ENCODE measurements at regions not wholly inside any gene's neighbourhood (a gene's known extent, or its start where the extent isn't known, plus 50 kb on each side); places are given as distances from the start of the nearest gene placed in this dataset.

- H3K4me1 ChIP-seq (ENCODE audit: low read length) = peaks cover 6% of the 10 kb centered on the region; the same call in 1 of the 2 replicates
- no peaks in the 10 kb centered on the region for H3K36me3 ChIP-seq (ENCODE audit: insufficient read depth, low read length)
- no peak overlapping the region for H3K9ac ChIP-seq (ENCODE audit: low read length)
- no peaks in the 10 kb centered on the region for H3K79me2 ChIP-seq (ENCODE audit: low read length)
- no peak overlapping the region for H3K27ac ChIP-seq (ENCODE audit: low read length)
- H3K4me3 ChIP-seq (ENCODE audit: low read length) = no peak overlapping the region
- no peak for DNase-seq
- H4K20me1 ChIP-seq (ENCODE audit: insufficient read depth, low read depth, low read length) = no peaks in the 10 kb centered on the region
- H2AFZ ChIP-seq (ENCODE audit: low read length) = no peak overlapping the region
- no peaks in the 10 kb centered on the region for H3K27me3 ChIP-seq (ENCODE audit: low read length)
- H3K9me2 ChIP-seq (replicated peaks; ENCODE audit: insufficient read depth, low read length) = no peaks in the 10 kb centered on the region
- no peaks in the 10 kb centered on the region for H3K9me3 ChIP-seq (ENCODE audit: low read length)
- H3K4me2 ChIP-seq (ENCODE audit: low read depth, low read length, poor library complexity, severe bottlenecking) = no peak overlapping the region
Measured at GRCh38 chrX:69264158-69264581, 98.9 kb upstream of the PJA1 start.

- no peak for DNase-seq
- no peak overlapping the region for H3K27ac ChIP-seq (ENCODE audit: low read length)
- H3K9ac ChIP-seq (ENCODE audit: low read length) = no peak overlapping the region
- H3K4me3 ChIP-seq (ENCODE audit: low read length) = no peak overlapping the region
- no peaks in the 10 kb centered on the region for H3K9me2 ChIP-seq (replicated peaks; ENCODE audit: insufficient read depth, low read length)
- no peaks in the 10 kb centered on the region for H3K36me3 ChIP-seq (ENCODE audit: insufficient read depth, low read length)
- peaks cover 2% of the 10 kb centered on the region; the same call in 1 of the 2 replicates for H3K4me1 ChIP-seq (ENCODE audit: low read length)
- H2AFZ ChIP-seq (ENCODE audit: low read length) = no peak overlapping the region
- H3K4me2 ChIP-seq (ENCODE audit: low read depth, low read length, poor library complexity, severe bottlenecking) = no peak overlapping the region
- H3K79me2 ChIP-seq (ENCODE audit: low read length) = no peaks in the 10 kb centered on the region
- H4K20me1 ChIP-seq (ENCODE audit: insufficient read depth, low read depth, low read length) = no peaks in the 10 kb centered on the region
- H3K9me3 ChIP-seq (ENCODE audit: low read length) = no peaks in the 10 kb centered on the region
- H3K27me3 ChIP-seq (ENCODE audit: low read length) = no peaks in the 10 kb centered on the region
Measured at GRCh38 chrX:69263251-69263820, 98.1 kb upstream of the PJA1 start.

GRCh38 chrX:69262036-69262936, 97.0 kb upstream of the PJA1 start:
- no peak for DNase-seq
- no peak overlapping the region for H3K9ac ChIP-seq (ENCODE audit: low read length)
- H3K27me3 ChIP-seq (ENCODE audit: low read length) = no peaks in the 10 kb centered on the region

GRCh38 chrX:69260169-69260568, 94.9 kb upstream of the PJA1 start:
- DNase-seq = no peak
- H3K4me1 ChIP-seq (ENCODE audit: low read length) = peaks cover 7% of the 10 kb centered on the region
- no peak overlapping the region for H3K9ac ChIP-seq (ENCODE audit: low read length)
- H3K27ac ChIP-seq (ENCODE audit: low read length) = no peak overlapping the region
- H3K4me3 ChIP-seq (ENCODE audit: low read length) = no peak overlapping the region
- H3K27me3 ChIP-seq (ENCODE audit: low read length) = no peaks in the 10 kb centered on the region
- H3K9me3 ChIP-seq (ENCODE audit: low read length) = no peaks in the 10 kb centered on the region
- no peaks in the 10 kb centered on the region for H3K36me3 ChIP-seq (ENCODE audit: insufficient read depth, low read length)
- H3K79me2 ChIP-seq (ENCODE audit: low read length) = no peaks in the 10 kb centered on the region
- no peak overlapping the region for H2AFZ ChIP-seq (ENCODE audit: low read length)
- H3K4me2 ChIP-seq (ENCODE audit: low read depth, low read length, poor library complexity, severe bottlenecking) = no peak overlapping the region
- no peaks in the 10 kb centered on the region for H4K20me1 ChIP-seq (ENCODE audit: insufficient read depth, low read depth, low read length)
- H3K9me2 ChIP-seq (replicated peaks; ENCODE audit: insufficient read depth, low read length) = no peaks in the 10 kb centered on the region

More at GRCh38 chrX:69262036-69262936, 97.0 kb upstream of the PJA1 start:
- H2AFZ ChIP-seq (ENCODE audit: low read length) = no peak overlapping the region
- H3K4me3 ChIP-seq (ENCODE audit: low read length) = no peak overlapping the region
- no peaks in the 10 kb centered on the region for H3K36me3 ChIP-seq (ENCODE audit: insufficient read depth, low read length)
- no peak overlapping the region for H3K4me2 ChIP-seq (ENCODE audit: low read depth, low read length, poor library complexity, severe bottlenecking)
- no peaks in the 10 kb centered on the region for H3K4me1 ChIP-seq (ENCODE audit: low read length)
- no peaks in the 10 kb centered on the region for H3K79me2 ChIP-seq (ENCODE audit: low read length)
- no peaks in the 10 kb centered on the region for H4K20me1 ChIP-seq (ENCODE audit: insufficient read depth, low read depth, low read length)
- H3K9me2 ChIP-seq (replicated peaks; ENCODE audit: insufficient read depth, low read length) = no peaks in the 10 kb centered on the region
- H3K27ac ChIP-seq (ENCODE audit: low read length) = no peak overlapping the region
- H3K9me3 ChIP-seq (ENCODE audit: low read length) = no peaks in the 10 kb centered on the region

- no peak overlapping the region for H3K4me2 ChIP-seq (ENCODE audit: low read depth, low read length, poor library complexity, severe bottlenecking)
- H3K79me2 ChIP-seq (ENCODE audit: low read length) = no peaks in the 10 kb centered on the region
- no peaks in the 10 kb centered on the region for H3K9me3 ChIP-seq (ENCODE audit: low read length)
- no peak overlapping the region for H2AFZ ChIP-seq (ENCODE audit: low read length)
- no peak overlapping the region for H3K4me3 ChIP-seq (ENCODE audit: low read length)
- H3K36me3 ChIP-seq (ENCODE audit: insufficient read depth, low read length) = no peaks in the 10 kb centered on the region
- H3K27me3 ChIP-seq (ENCODE audit: low read length) = no peaks in the 10 kb centered on the region
- H3K4me1 ChIP-seq (ENCODE audit: low read length) = peaks cover 7% of the 10 kb centered on the region
- no peaks in the 10 kb centered on the region for H3K9me2 ChIP-seq (replicated peaks; ENCODE audit: insufficient read depth, low read length)
- DNase-seq = no peak
- H3K27ac ChIP-seq (ENCODE audit: low read length) = no peak overlapping the region
- no peak overlapping the region for H3K9ac ChIP-seq (ENCODE audit: low read length)
- no peaks in the 10 kb centered on the region for H4K20me1 ChIP-seq (ENCODE audit: insufficient read depth, low read depth, low read length)
Measured at GRCh38 chrX:69258893-69259292, 93.6 kb upstream of the PJA1 start.

- Histone ChIP-seq H3K4me2 (ENCODE audit: low read depth, low read length, poor library complexity, severe bottlenecking) (no peak overlapping the region), H3K27ac (ENCODE audit: low read length) (no peak overlapping the region), H3K9ac (ENCODE audit: low read length) (no peak overlapping the region), H3K4me1 (ENCODE audit: low read length) (peaks cover 7% of the 10 kb centered on the region), H2AFZ (ENCODE audit: low read length) (no peak overlapping the region), H3K9me2 (replicated peaks; ENCODE audit: insufficient read depth, low read length) (no peaks in the 10 kb centered on the region), H3K4me3 (ENCODE audit: low read length) (no peak overlapping the region), H3K9me3 (ENCODE audit: low read length) (no peaks in the 10 kb centered on the region), H3K27me3 (ENCODE audit: low read length) (no peaks in the 10 kb centered on the region), H4K20me1 (ENCODE audit: insufficient read depth, low read depth, low read length) (no peaks in the 10 kb centered on the region), H3K79me2 (ENCODE audit: low read length) (no peaks in the 10 kb centered on the region), H3K36me3 (ENCODE audit: insufficient read depth, low read length) (no peaks in the 10 kb centered on the region)
- no peak for DNase-seq
Measured at GRCh38 chrX:69257499-69258127, 92.4 kb upstream of the PJA1 start.

- Histone ChIP-seq H3K4me2 (ENCODE audit: low read depth, low read length, poor library complexity, severe bottlenecking) (no peak overlapping the region), H3K27me3 (ENCODE audit: low read length) (no peaks in the 10 kb centered on the region), H3K9ac (ENCODE audit: low read length) (no peak overlapping the region), H3K9me3 (ENCODE audit: low read length) (no peaks in the 10 kb centered on the region), H3K9me2 (replicated peaks; ENCODE audit: insufficient read depth, low read length) (no peaks in the 10 kb centered on the region), H3K4me1 (ENCODE audit: low read length) (peaks cover 7% of the 10 kb centered on the region), H3K79me2 (ENCODE audit: low read length) (no peaks in the 10 kb centered on the region), H4K20me1 (ENCODE audit: insufficient read depth, low read depth, low read length) (no peaks in the 10 kb centered on the region), H3K36me3 (ENCODE audit: insufficient read depth, low read length) (no peaks in the 10 kb centered on the region), H3K4me3 (ENCODE audit: low read length) (no peak overlapping the region), H3K27ac (ENCODE audit: low read length) (no peak overlapping the region), H2AFZ (ENCODE audit: low read length) (no peak overlapping the region)
- DNase-seq = no peak
Measured at GRCh38 chrX:69256291-69256565, 91.0 kb upstream of the PJA1 start.

GRCh38 chrX:69255441-69256290, 90.4 kb upstream of the PJA1 start:
- H3K36me3 ChIP-seq (ENCODE audit: insufficient read depth, low read length) = no peaks in the 10 kb centered on the region
- no peaks in the 10 kb centered on the region for H3K79me2 ChIP-seq (ENCODE audit: low read length)
- H3K9me3 ChIP-seq (ENCODE audit: low read length) = no peaks in the 10 kb centered on the region
- H3K4me3 ChIP-seq (ENCODE audit: low read length) = no peak overlapping the region
- peaks cover 7% of the 10 kb centered on the region for H3K4me1 ChIP-seq (ENCODE audit: low read length)
- H3K9ac ChIP-seq (ENCODE audit: low read length) = no peak overlapping the region
- H3K27ac ChIP-seq (ENCODE audit: low read length) = no peak overlapping the region
- H3K9me2 ChIP-seq (replicated peaks; ENCODE audit: insufficient read depth, low read length) = no peaks in the 10 kb centered on the region
- DNase-seq = no peak
- no peaks in the 10 kb centered on the region for H3K27me3 ChIP-seq (ENCODE audit: low read length)
- no peak overlapping the region for H2AFZ ChIP-seq (ENCODE audit: low read length)
- H3K4me2 ChIP-seq (ENCODE audit: low read depth, low read length, poor library complexity, severe bottlenecking) = no peak overlapping the region
- H4K20me1 ChIP-seq (ENCODE audit: insufficient read depth, low read depth, low read length) = no peaks in the 10 kb centered on the region
